ENCODE measurements at regions not wholly inside any gene's neighbourhood (a gene's known extent, or its start where the extent isn't known, plus 50 kb on each side); places are given as distances from the start of the nearest gene placed in this dataset.

- no peak for TF ChIP-seq CTCF (IDR thresholded peaks at IDR 0.05 in 4 of 5, conservative IDR thresholded peaks at IDR 0.05 in 1 of 5)
- no peak for TF ChIP-seq POLR2A (IDR thresholded peaks at IDR 0.05)
Measured at GRCh38 chr5:18285257-18285656, 651.0 kb downstream of the TAF11L14 start.
